Right renal pelvis (tissue), 4 donors: ENCODE measurements at regions not wholly inside any gene's neighbourhood (a gene's known extent, or its start where the extent isn't known, plus 50 kb on each side); places are given as distances from the start of the nearest gene placed in this dataset.
A peak's percentile ranks its signal among the peaks of the same experiment; 100 is the strongest.

Experiments
- DNase-seq, 4 donors: peaks; one replicate each; pipeline ENCODE4 v3.0.0-alpha.2; 2013; ENCODE audit warnings: low read depth in 4 of 4, low spot score in 3 of 4, missing footprints in 1 of 4

GRCh38 chr9:107994648-107995047 lies 505.1 kb upstream of the KLF4 start:
- no peak for DNase-seq

- no peak for DNase-seq
Observed at GRCh38 chr9:107992271-107992670, 502.7 kb upstream of the KLF4 start.

GRCh38 chr9:107991581-107991980 lies 502.0 kb upstream of the KLF4 start:
- DNase-seq, result no peak

- no peak for DNase-seq
Observed at GRCh38 chr9:107989544-107989943, 500.0 kb upstream of the KLF4 start.

GRCh38 chr9:107989099-107989498 lies 499.5 kb upstream of the KLF4 start:
- no peak for DNase-seq

GRCh38 chr9:107984956-107985355 lies 495.4 kb upstream of the KLF4 start:
- DNase-seq, result no peak

- DNase-seq, result no peak
Observed at GRCh38 chr9:107983762-107984161, 494.2 kb upstream of the KLF4 start.

GRCh38 chr9:107983181-107983603 lies 493.6 kb upstream of the KLF4 start:
- no peak for DNase-seq

- no peak for DNase-seq
Observed at GRCh38 chr9:107982745-107983144, 493.2 kb upstream of the KLF4 start.

- no peak for DNase-seq
Observed at GRCh38 chr9:107982001-107982400, 492.4 kb upstream of the KLF4 start.

- no peak for DNase-seq
Observed at GRCh38 chr9:107980984-107981383, 491.4 kb upstream of the KLF4 start.

- DNase-seq, result no peak
Observed at GRCh38 chr9:107976767-107977166, 487.2 kb upstream of the KLF4 start.

- no peak for DNase-seq
Observed at GRCh38 chr9:107975426-107976010, 485.9 kb upstream of the KLF4 start.

- DNase-seq, result no peak
Observed at GRCh38 chr9:107973451-107973850, 483.9 kb upstream of the KLF4 start.

GRCh38 chr9:107972346-107972745 lies 482.8 kb upstream of the KLF4 start:
- peak in 2 of 4 donors; percentile 32 to 33 for DNase-seq

- DNase-seq, result no peak
Observed at GRCh38 chr9:107971241-107971640, 481.7 kb upstream of the KLF4 start.

- peak in 1 of 4 donors; percentile 38 for DNase-seq
Observed at GRCh38 chr9:107970726-107971125, 481.2 kb upstream of the KLF4 start.

- no peak for DNase-seq
Observed at GRCh38 chr9:107969727-107970126, 480.2 kb upstream of the KLF4 start.

- no peak for DNase-seq
Observed at GRCh38 chr9:107969141-107969540, 479.6 kb upstream of the KLF4 start.

GRCh38 chr9:107963246-107963645 lies 473.7 kb upstream of the KLF4 start:
- DNase-seq, result no peak

GRCh38 chr9:107960916-107961315 lies 471.3 kb upstream of the KLF4 start:
- no peak for DNase-seq

GRCh38 chr9:107954312-107954711 lies 464.7 kb upstream of the KLF4 start:
- DNase-seq, result no peak

GRCh38 chr9:107953556-107954125 lies 464.1 kb upstream of the KLF4 start:
- no peak for DNase-seq
